Type B pancreatic cell (in vitro differentiated cells): ENCODE measurements at regions not wholly inside any gene's neighbourhood (a gene's known extent, or its start where the extent isn't known, plus 50 kb on each side); places are given as distances from the start of the nearest gene placed in this dataset.

Experiments used
- DNase-seq: peaks from one replicate; pipeline ENCODE4 v3.0.0; 2021; ENCODE audit warnings: mixed read lengths; ENCODE audit not compliant: unreplicated experiment; ENCODE audit errors: extremely low spot score
- H3K27ac Mint-ChIP-seq: 2 replicates; pipeline ENCODE4 v1.8.0; 2021; ENCODE audit warnings: mild to moderate bottlenecking, mixed read lengths
- H3K27me3 Mint-ChIP-seq: 2 replicates; pipeline ENCODE4 v1.8.0; 2021; ENCODE audit warnings: mixed read lengths
- H3K36me3 Mint-ChIP-seq: 2 replicates; pipeline ENCODE4 v1.8.0; 2021; ENCODE audit warnings: mixed read lengths
- H3K4me1 Mint-ChIP-seq: one replicate; pipeline ENCODE4 v1.8.0; 2021; ENCODE audit warnings: mixed read lengths; ENCODE audit not compliant: unreplicated experiment
- H3K4me3 Mint-ChIP-seq: 2 replicates; pipeline ENCODE4 v1.8.0; 2021; ENCODE audit warnings: mild to moderate bottlenecking, mixed read lengths
- H3K9me3 Mint-ChIP-seq: 2 replicates; pipeline ENCODE4 v1.8.0; 2021; ENCODE audit warnings: mixed read lengths
- TF ChIP-seq, protein P1 (sequence below): fragments of 200-600 bp; sonication (generic); conservative IDR thresholded peaks from 2 replicates; pipeline ENCODE4 v1.5.0; 2021; ENCODE audit warnings: antibody characterized with exemption, mild to moderate bottlenecking

DNA sequence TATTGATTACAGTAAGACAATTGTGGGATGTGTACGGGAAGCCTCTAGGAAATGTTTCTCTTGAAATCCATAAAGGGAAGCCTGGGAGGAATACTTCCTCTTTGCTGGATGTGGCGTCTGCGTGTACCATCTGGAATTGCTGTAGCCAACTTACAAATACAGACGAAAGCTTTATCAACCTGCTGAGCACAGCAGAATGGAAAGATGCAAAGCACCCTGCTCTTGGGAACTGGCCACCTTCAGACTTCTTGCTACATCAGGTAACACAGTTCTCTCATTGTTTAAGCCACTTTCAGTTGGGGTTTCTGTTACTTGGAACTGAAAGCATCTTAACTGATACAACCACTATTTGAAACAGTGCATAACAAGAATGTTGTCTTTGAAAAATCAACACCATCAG lies 213.8 kb downstream of the HRH4 start:
- no peak overlapping the region for H3K27ac Mint-ChIP-seq
- no peaks in the 10 kb centered on the region for H3K36me3 Mint-ChIP-seq
- H3K9me3 Mint-ChIP-seq = no peaks in the 10 kb centered on the region
- TF ChIP-seq, protein P1, sequence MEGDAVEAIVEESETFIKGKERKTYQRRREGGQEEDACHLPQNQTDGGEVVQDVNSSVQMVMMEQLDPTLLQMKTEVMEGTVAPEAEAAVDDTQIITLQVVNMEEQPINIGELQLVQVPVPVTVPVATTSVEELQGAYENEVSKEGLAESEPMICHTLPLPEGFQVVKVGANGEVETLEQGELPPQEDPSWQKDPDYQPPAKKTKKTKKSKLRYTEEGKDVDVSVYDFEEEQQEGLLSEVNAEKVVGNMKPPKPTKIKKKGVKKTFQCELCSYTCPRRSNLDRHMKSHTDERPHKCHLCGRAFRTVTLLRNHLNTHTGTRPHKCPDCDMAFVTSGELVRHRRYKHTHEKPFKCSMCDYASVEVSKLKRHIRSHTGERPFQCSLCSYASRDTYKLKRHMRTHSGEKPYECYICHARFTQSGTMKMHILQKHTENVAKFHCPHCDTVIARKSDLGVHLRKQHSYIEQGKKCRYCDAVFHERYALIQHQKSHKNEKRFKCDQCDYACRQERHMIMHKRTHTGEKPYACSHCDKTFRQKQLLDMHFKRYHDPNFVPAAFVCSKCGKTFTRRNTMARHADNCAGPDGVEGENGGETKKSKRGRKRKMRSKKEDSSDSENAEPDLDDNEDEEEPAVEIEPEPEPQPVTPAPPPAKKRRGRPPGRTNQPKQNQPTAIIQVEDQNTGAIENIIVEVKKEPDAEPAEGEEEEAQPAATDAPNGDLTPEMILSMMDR = no peak
- H3K4me3 Mint-ChIP-seq = no peak overlapping the region
- H3K4me1 Mint-ChIP-seq = no peaks in the 10 kb centered on the region
- no peak for DNase-seq
- peaks cover 20% of the 10 kb centered on the region for H3K27me3 Mint-ChIP-seq

DNA sequence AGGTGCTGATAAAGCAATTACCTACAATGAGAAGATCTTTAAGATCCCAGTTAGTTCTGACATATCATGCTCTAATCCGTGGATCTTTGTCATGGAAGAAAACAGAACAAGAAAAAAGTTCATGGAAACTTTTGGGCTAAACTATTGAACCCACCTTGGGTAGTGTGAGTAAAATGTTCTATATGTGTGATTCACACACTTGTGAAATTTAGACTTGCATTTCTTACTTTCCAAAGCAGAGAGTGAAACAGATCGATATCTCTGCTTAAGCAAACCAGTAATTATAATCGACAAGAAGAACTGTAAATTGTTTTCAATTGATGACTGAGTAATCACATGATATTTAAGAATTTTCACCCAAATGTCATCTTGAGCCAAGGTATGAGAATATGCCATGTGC lies 214.2 kb downstream of the HRH4 start:
- Mint-ChIP-seq H3K4me1 (no peaks in the 10 kb centered on the region), H3K9me3 (no peaks in the 10 kb centered on the region), H3K36me3 (no peaks in the 10 kb centered on the region), H3K27me3 (peaks cover 21% of the 10 kb centered on the region), H3K27ac (no peak overlapping the region), H3K4me3 (no peak overlapping the region)
- DNase-seq = no peak
- TF ChIP-seq, protein P1 = no peak

DNA sequence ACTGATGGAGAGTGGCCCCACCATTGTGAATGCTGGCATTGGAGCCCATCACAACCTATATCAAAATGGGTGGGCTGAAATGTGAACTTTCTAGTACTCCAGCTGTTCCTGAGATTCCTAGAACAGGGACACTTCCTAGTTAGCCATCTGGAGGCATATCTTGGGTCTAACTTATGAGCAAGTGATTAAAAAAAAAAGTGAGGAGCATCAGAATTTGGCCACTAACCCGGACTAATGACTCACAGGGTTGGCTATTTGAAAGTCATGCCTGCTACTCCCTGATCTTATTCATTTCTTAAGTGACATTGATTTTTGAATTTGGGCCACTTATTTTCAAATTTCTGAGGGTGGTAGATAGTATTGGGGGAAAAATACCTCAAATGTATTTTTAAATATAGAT lies 216.6 kb downstream of the HRH4 start:
- peaks cover 4% of the 10 kb centered on the region for H3K9me3 Mint-ChIP-seq
- no peak overlapping the region for H3K27ac Mint-ChIP-seq
- H3K4me3 Mint-ChIP-seq = no peak overlapping the region
- no peaks in the 10 kb centered on the region for H3K36me3 Mint-ChIP-seq
- peaks cover 18% of the 10 kb centered on the region for H3K27me3 Mint-ChIP-seq
- H3K4me1 Mint-ChIP-seq = no peaks in the 10 kb centered on the region
- no peak for DNase-seq
- TF ChIP-seq, protein P1 = no peak

DNA sequence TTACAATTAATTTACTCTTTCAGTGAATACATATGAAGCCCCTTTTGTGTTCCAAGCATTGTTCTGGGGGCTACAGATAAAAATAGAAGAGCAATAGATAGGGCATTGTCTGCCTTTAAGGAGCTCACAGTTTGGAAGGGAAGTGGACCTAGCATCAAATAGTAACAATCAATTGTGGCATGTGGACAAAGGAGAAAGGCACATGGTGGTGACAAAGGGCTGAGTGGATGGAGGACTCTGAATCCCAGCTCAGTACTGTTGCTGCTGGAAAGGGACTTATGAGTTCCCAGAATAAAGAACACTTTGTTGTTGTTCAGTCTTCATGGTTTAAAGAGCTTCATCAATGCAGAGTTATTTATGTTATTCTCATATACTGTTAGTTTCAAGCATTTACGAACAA lies 217.7 kb downstream of the HRH4 start:
- TF ChIP-seq, protein P1 = no peak
- peaks cover 4% of the 10 kb centered on the region for H3K9me3 Mint-ChIP-seq
- no peak overlapping the region for H3K4me3 Mint-ChIP-seq
- DNase-seq = no peak
- H3K27me3 Mint-ChIP-seq = peaks cover 18% of the 10 kb centered on the region
- no peak overlapping the region for H3K27ac Mint-ChIP-seq
- H3K36me3 Mint-ChIP-seq = no peaks in the 10 kb centered on the region
- no peaks in the 10 kb centered on the region for H3K4me1 Mint-ChIP-seq

DNA sequence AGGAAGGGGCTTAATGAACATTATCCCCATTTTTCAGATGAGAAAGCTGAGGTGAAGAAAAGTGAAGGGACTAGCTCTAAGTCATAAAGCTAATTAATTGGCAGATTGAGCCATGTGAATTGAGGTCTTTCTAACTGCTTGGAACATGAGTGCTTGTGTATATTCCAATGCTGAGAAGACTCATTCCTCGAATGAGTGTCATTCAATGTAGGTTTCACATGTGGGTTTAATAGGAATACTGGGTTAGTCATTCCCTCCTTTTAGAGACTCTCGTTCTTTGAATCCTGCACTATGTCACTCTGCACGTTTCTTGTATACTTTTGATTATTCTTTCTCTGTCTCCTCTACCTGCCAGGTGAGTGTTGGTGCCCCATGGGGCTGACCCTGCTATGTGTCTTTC lies 218.2 kb downstream of the HRH4 start:
- no peak overlapping the region for H3K27ac Mint-ChIP-seq
- H3K36me3 Mint-ChIP-seq = no peaks in the 10 kb centered on the region
- DNase-seq = no peak
- no peak overlapping the region for H3K4me3 Mint-ChIP-seq
- no peaks in the 10 kb centered on the region for H3K4me1 Mint-ChIP-seq
- peaks cover 16% of the 10 kb centered on the region for H3K27me3 Mint-ChIP-seq
- H3K9me3 Mint-ChIP-seq = peaks cover 4% of the 10 kb centered on the region
- TF ChIP-seq, protein P1 = no peak

DNA sequence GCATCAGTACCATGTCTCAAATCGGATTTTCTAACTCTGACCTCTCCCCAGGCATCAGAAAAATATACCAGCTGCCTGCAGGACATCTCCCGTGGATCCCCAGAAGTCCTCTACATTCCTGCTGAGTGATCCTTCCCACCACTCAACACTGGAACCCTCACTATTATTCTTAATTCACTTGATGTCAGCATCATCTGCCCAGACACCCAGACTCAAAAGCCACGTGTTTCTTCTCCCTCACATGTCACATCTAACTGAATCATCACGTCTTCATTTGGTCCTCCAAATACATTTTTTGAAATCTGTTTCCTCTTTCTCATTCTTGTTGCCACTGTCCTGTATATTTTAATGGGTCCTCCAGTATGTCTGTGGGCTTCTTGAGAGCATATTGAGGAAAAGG lies 218.6 kb downstream of the HRH4 start:
- no peak for DNase-seq
- TF ChIP-seq, protein P1 = no peak
- Mint-ChIP-seq H3K27me3 (peaks cover 15% of the 10 kb centered on the region), H3K36me3 (no peaks in the 10 kb centered on the region), H3K4me1 (no peaks in the 10 kb centered on the region), H3K4me3 (no peak overlapping the region), H3K9me3 (peaks cover 4% of the 10 kb centered on the region), H3K27ac (no peak overlapping the region)
